Lower leg skin (tissue), 3 donors: ENCODE measurements at regions not wholly inside any gene's neighbourhood (a gene's known extent, or its start where the extent isn't known, plus 50 kb on each side); places are given as distances from the start of the nearest gene placed in this dataset.

Experiments
- CTCF ChIP-seq, 3 donors: fragments of 450-650 bp; IDR thresholded peaks; one replicate each; pipeline ENCODE4 v1.5.1; 2016; ENCODE audit warnings: antibody characterized with exemption in 3 of 3, mild to moderate bottlenecking in 3 of 3, moderate library complexity in 2 of 3
- POLR2A ChIP-seq, 2 donors: fragments of 450-650 bp; IDR thresholded peaks; one replicate each; pipeline ENCODE4 v1.6.1; 2016 to 2017; ENCODE audit warnings: antibody characterized with exemption in 2 of 2, mild to moderate bottlenecking in 1 of 2, moderate library complexity in 1 of 2

- no peak for TF ChIP-seq POLR2A (IDR thresholded peaks at IDR 0.05)
- TF ChIP-seq CTCF (IDR thresholded peaks at IDR 0.05), result no peak
Observed at GRCh38 chr18:1665079-1665478, 760.4 kb downstream of the ADCYAP1 start.
